ENCODE measurements at regions not wholly inside any gene's neighbourhood (a gene's known extent, or its start where the extent isn't known, plus 50 kb on each side); places are given as distances from the start of the nearest gene placed in this dataset.

- no peak for TF ChIP-seq CTCF (IDR thresholded peaks at IDR 0.05)
These were observed 368.7 kb downstream of the MFSD1 start for GRCh38 chr3:159170436-159171003.

GRCh38 chr3:159171333-159171732, 369.5 kb downstream of the MFSD1 start:
- H3K4me2 ChIP-seq (ENCODE audit: low read length): no peak overlapping the region
- TF ChIP-seq CTCF (IDR thresholded peaks at IDR 0.05): no peak
- no peak overlapping the region for H3K9ac ChIP-seq
- no peak overlapping the region for H2AFZ ChIP-seq
- no peaks in the 10 kb centered on the region for H3K79me2 ChIP-seq
- H3K9me3 ChIP-seq (ENCODE audit: control insufficient read depth, low read length): no peaks in the 10 kb centered on the region
- no peaks in the 10 kb centered on the region for H3K36me3 ChIP-seq (ENCODE audit: control insufficient read depth, insufficient read depth, low read length)
- no peaks in the 10 kb centered on the region for H3K27me3 ChIP-seq (ENCODE audit: control insufficient read depth, insufficient read depth, low read length)
- no peak overlapping the region for H3K27ac ChIP-seq
- H3K4me3 ChIP-seq (ENCODE audit: low read depth, low read length): no peak overlapping the region
- H3K4me1 ChIP-seq: no peaks in the 10 kb centered on the region

More at GRCh38 chr3:159170436-159171003, 368.7 kb downstream of the MFSD1 start:
- Histone ChIP-seq H3K9me3 (ENCODE audit: control insufficient read depth, low read length) (no peaks in the 10 kb centered on the region), H3K9ac (no peak overlapping the region), H3K79me2 (no peaks in the 10 kb centered on the region), H3K36me3 (ENCODE audit: control insufficient read depth, insufficient read depth, low read length) (no peaks in the 10 kb centered on the region), H3K4me1 (no peaks in the 10 kb centered on the region), H2AFZ (no peak overlapping the region), H3K27me3 (ENCODE audit: control insufficient read depth, insufficient read depth, low read length) (no peaks in the 10 kb centered on the region), H3K4me2 (ENCODE audit: low read length) (no peak overlapping the region), H3K27ac (no peak overlapping the region), H3K4me3 (ENCODE audit: low read depth, low read length) (no peak overlapping the region)

GRCh38 chr3:159172473-159172872, 370.6 kb downstream of the MFSD1 start:
- no peaks in the 10 kb centered on the region for H3K79me2 ChIP-seq
- H3K27ac ChIP-seq: no peak overlapping the region
- no peak overlapping the region for H2AFZ ChIP-seq
- H3K9me3 ChIP-seq (ENCODE audit: control insufficient read depth, low read length): no peaks in the 10 kb centered on the region
- H3K9ac ChIP-seq: no peak overlapping the region
- H3K4me1 ChIP-seq: no peaks in the 10 kb centered on the region
- no peak overlapping the region for H3K4me2 ChIP-seq (ENCODE audit: low read length)
- no peaks in the 10 kb centered on the region for H3K27me3 ChIP-seq (ENCODE audit: control insufficient read depth, insufficient read depth, low read length)
- no peak overlapping the region for H3K4me3 ChIP-seq (ENCODE audit: low read depth, low read length)
- TF ChIP-seq CTCF (IDR thresholded peaks at IDR 0.05): no peak
- H3K36me3 ChIP-seq (ENCODE audit: control insufficient read depth, insufficient read depth, low read length): no peaks in the 10 kb centered on the region

GRCh38 chr3:159174715-159175692, 373.1 kb downstream of the MFSD1 start:
- H2AFZ ChIP-seq: no peak overlapping the region
- no peak overlapping the region for H3K27ac ChIP-seq
- H3K4me2 ChIP-seq (ENCODE audit: low read length): no peak overlapping the region
- no peak overlapping the region for H3K9ac ChIP-seq
- no peaks in the 10 kb centered on the region for H3K27me3 ChIP-seq (ENCODE audit: control insufficient read depth, insufficient read depth, low read length)
- H3K4me1 ChIP-seq: no peaks in the 10 kb centered on the region
- no peak overlapping the region for H3K4me3 ChIP-seq (ENCODE audit: low read depth, low read length)
- H3K36me3 ChIP-seq (ENCODE audit: control insufficient read depth, insufficient read depth, low read length): no peaks in the 10 kb centered on the region
- H3K79me2 ChIP-seq: no peaks in the 10 kb centered on the region
- H3K9me3 ChIP-seq (ENCODE audit: control insufficient read depth, low read length): no peaks in the 10 kb centered on the region
- no peak for TF ChIP-seq CTCF (IDR thresholded peaks at IDR 0.05)

All from parathyroid adenoma (tissue), 2 donors.